ENCODE measurements at regions not wholly inside any gene's neighbourhood (a gene's known extent, or its start where the extent isn't known, plus 50 kb on each side); places are given as distances from the start of the nearest gene placed in this dataset.

- no peak overlapping the region for H3K4me3 ChIP-seq (ENCODE audit: low read depth, low read length)
- no peak for TF ChIP-seq CTCF (IDR thresholded peaks at IDR 0.05; ENCODE audit: insufficient read depth, low read depth, low read length, missing control alignments)
- DNase-seq (ENCODE audit: low read depth): no peak
Measured at GRCh38 chr2:134134313-134134706, 119.6 kb upstream of the MGAT5 start.

- no peak for DNase-seq (ENCODE audit: low read depth)
- H3K4me3 ChIP-seq (ENCODE audit: low read depth, low read length): no peak overlapping the region
- TF ChIP-seq CTCF (IDR thresholded peaks at IDR 0.05; ENCODE audit: insufficient read depth, low read depth, low read length, missing control alignments): no peak
Measured at GRCh38 chr2:134134827-134135226, 119.0 kb upstream of the MGAT5 start.

GRCh38 chr2:134135793-134136192 lies 118.1 kb upstream of the MGAT5 start:
- no peak overlapping the region for H3K4me3 ChIP-seq (ENCODE audit: low read depth, low read length)
- DNase-seq (ENCODE audit: low read depth): no peak
- TF ChIP-seq CTCF (IDR thresholded peaks at IDR 0.05; ENCODE audit: insufficient read depth, low read depth, low read length, missing control alignments): no peak

GRCh38 chr2:134136731-134137130 lies 117.1 kb upstream of the MGAT5 start:
- DNase-seq (ENCODE audit: low read depth): no peak
- H3K4me3 ChIP-seq (ENCODE audit: low read depth, low read length): no peak overlapping the region
- no peak for TF ChIP-seq CTCF (IDR thresholded peaks at IDR 0.05; ENCODE audit: insufficient read depth, low read depth, low read length, missing control alignments)

GRCh38 chr2:134137182-134137611 lies 116.7 kb upstream of the MGAT5 start:
- H3K4me3 ChIP-seq (ENCODE audit: low read depth, low read length): no peak overlapping the region
- DNase-seq (ENCODE audit: low read depth): no peak
- TF ChIP-seq CTCF (IDR thresholded peaks at IDR 0.05; ENCODE audit: insufficient read depth, low read depth, low read length, missing control alignments): no peak

- no peak for TF ChIP-seq CTCF (IDR thresholded peaks at IDR 0.05; ENCODE audit: insufficient read depth, low read depth, low read length, missing control alignments)
- no peak overlapping the region for H3K4me3 ChIP-seq (ENCODE audit: low read depth, low read length)
- DNase-seq (ENCODE audit: low read depth): no peak
Measured at GRCh38 chr2:134138115-134138514, 115.8 kb upstream of the MGAT5 start.

GRCh38 chr2:134139611-134140010 lies 114.3 kb upstream of the MGAT5 start:
- TF ChIP-seq CTCF (IDR thresholded peaks at IDR 0.05; ENCODE audit: insufficient read depth, low read depth, low read length, missing control alignments): no peak
- DNase-seq (ENCODE audit: low read depth): no peak
- no peak overlapping the region for H3K4me3 ChIP-seq (ENCODE audit: low read depth, low read length)

All from GM12865 (cell line).